OCI-M2 (cell line): ENCODE measurements at regions not wholly inside any gene's neighbourhood (a gene's known extent, or its start where the extent isn't known, plus 50 kb on each side); places are given as distances from the start of the nearest gene placed in this dataset.

ENCODE experiments used
- DNase-seq: peaks from one replicate; lab custom pipeline; 2025; ENCODE audit not compliant: unreplicated experiment; lab: John Stamatoyannopoulos, UW

DNA sequence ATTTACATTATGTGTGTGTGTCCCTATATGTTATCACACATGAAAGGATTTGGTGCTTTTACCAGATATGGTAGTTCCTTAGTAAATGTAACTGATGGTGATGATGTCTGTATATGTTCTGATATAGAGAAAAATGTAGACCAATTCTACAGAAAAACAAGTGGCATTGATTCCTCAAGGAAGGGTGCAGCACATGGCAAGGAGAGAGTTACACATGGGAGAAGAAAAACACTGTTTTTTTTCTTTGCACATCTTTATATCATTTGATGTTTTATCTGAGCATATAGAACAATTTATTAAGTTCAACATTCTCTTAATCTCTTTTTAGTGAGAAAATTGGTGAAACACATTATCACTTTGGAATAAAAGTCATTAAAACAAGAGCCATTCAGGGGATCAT, 535.0 kb upstream of the KLF4 start:
- no peak for DNase-seq

GRCh38 chr9:108022246-108022935, 532.8 kb upstream of the KLF4 start:
- no peak for DNase-seq

- DNase-seq = no peak
These were observed 531.6 kb upstream of the KLF4 start for GRCh38 chr9:108021096-108021710.

DNA sequence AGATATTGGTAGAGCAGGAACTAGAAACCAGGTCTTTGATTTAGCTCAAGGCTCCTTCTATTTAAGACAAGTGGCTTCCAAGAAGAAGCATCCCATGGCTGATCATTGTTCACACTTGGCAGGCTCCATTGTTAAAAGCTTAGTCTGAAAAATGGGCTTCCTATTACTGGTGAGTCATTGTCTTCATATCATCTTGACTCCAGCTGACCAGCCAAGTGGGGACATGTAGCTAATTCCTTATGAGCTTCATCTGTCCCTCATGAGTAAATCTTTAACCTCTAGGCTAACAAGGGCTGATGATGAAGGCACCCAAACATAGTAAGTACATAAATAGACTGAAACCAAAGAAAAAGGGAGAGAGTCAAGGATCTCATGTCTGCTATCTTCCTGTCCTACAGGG, 530.3 kb upstream of the KLF4 start:
- DNase-seq = no peak

GRCh38 chr9:108017671-108018070, 528.1 kb upstream of the KLF4 start:
- no peak for DNase-seq

DNA sequence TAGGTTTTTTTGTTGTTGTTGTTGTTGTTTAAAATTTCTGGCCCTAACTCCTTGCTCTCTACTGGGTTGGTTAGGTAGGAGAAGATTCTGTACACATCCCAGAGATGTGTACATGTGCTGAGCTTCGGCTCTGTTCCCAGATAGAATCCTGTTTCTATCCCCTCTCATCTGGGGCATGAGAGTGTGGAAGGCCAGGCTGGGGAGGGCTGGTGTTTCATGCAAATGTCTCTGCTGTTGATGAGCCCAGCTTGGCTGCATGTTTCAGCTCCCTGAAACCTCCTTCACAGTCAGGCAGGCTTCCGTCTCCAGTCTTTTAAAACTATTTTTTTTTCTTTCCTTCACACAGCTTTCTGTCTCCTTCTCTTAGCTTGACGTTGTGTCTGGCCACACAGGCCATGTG, 526.9 kb upstream of the KLF4 start:
- DNase-seq = no peak

DNA sequence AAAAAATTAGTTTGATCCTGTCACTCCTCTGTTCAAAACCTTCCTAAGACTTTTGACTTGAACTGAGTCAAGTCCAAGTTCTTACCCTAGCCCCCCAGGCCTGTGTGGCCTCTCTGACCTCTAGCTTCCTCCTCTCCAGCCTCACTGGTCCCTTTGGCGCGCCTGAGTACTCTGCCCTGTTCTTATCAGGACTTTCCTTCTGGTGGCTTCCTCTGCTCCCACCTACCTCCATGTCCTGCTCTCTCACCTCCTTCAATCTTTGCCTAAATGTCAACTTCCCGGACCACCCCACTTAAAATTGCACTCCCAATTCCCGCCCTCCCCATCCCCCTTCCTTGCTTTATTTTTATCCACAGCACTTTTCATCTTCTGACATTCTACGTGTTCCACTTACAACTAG, 526.1 kb upstream of the KLF4 start:
- DNase-seq = no peak

DNA sequence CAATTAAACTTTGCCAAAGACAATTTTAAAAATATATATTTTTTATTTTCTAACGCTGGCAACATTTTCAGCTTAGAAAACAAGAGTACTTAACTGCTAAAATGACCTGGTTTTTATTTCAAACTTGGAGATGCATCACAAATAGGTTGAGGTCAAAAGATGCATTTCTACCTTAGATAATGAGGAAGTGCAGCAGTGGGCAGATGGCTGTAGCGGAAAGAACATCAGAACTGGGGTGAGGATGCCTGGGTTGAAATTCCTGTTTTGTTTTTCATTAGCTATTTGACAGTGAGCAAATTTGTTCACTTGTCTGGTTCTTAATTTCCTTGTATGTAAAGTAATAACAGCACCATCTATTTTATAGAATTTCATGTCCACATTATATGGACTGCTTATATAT, 524.8 kb upstream of the KLF4 start:
- DNase-seq = no peak

DNA sequence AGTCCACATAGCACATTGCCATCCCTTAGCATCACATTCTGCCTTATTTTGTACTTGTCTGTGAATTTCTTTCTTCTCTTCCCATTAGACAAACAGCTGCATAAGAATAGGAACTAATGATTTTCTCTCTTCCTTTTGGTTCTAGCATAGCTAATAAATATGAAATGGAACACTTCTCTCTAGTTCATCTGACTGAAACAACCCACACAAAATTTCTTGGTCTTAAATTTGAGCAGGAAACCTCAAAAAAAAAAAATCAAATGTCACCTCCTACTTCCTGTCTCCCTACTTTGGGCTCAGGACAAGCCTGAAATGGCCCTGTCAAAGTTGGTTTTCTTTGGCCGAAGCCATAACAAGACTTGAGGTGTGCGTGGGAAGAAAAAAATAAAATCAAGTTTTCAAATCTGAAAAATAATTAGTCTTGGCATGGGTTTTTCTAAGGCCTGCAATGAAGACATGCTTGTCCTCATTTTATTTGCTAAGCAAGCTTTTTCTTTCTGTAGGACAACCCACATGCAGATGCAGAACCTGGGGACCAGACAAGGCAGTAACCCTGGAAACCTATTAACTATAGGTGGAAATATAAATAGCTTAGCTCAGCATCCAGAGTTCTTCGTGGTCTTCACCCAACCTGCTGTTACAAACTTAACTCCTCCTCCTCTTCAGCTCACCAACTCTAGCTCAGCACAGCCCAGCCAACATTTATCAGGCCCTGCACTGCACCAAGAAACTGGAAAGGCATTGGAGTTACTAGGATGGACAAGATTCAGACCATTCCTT, 523.5 kb upstream of the KLF4 start:
- DNase-seq = no peak

DNA sequence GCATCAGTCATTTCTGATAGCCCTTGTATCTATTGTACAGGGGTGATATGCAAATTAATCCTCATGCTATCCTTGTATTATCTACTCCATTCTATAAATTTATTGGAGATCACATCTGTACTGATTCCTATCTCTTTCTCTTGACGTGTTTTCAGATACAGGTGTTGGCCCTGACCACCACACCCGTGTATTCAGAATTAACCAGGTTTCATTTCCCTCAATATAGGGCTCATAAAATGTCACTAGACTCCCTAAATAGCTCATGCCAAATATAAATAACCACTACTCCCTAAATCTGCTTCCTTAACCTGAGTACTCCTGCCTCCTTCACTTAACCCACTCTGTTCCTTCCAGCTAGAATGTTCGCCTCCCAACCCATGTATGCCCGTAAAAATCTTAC, 522.8 kb upstream of the KLF4 start:
- no peak for DNase-seq

DNA sequence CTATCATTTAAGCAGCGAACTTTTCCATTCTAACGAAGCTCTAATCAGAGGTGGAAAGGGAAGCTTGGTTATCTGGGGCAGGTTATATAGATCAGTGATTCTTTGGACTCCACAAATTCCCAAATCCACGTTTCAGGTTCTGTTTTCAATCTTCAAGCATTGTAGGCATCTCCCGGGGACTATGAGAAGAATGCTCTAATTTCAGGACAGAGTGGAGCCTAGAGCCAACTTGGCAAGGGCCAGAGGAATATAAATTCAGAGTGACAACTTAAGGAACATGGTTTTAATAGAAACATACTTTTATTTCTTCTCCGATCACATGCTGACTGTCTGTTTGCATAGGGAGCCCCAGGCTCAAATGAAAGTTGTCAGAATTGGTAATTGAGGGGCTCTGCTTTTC, 514.0 kb upstream of the KLF4 start:
- DNase-seq = no peak

DNA sequence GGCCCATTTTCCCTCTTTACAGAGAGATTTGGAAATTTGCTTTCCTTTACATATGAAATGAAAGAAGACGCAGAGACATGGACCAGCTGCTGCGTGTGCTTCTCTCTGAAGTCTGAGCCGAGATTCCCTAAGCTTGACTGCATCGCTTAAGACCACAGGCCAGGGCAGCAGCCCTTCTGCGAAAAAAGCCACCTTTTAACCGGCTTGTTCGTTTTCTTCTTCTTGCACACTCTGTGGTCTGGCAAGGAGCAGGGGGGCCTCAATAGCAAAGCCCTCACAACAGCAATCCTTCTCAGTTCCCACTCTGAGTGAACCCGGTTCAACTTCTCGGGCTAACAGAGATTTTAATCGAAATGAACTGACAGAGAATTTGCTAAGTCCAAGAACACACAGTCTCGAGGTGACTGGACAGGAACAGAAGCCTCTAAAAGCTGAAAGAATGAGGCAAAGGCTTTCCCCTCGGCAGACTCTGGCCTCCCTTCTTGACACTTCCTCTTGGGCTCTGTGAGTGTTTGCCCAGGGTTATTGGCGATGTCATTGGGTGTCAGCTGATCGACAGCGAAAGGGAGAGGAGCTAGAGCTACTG, 512.9 kb upstream of the KLF4 start:
- DNase-seq = no peak

DNA sequence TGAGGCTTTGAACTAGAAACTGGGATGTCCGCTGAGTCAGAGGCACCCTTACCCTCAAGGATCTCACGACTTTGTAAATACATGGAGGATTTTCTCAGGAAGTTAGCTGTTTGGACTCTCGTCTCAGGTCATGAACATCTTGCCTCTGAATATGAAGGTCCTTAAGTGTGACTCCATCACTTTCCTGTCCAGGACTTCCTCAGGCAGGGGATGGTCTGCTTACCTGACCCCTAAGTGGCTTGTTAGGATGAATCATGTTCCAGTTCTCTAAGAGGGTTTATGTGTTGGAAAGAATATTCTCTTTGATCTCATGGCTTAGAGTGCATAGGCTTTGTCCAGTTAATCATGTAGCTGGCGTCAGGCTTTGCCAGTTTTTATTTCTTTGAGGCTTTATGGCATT, 511.7 kb upstream of the KLF4 start:
- no peak for DNase-seq

DNA sequence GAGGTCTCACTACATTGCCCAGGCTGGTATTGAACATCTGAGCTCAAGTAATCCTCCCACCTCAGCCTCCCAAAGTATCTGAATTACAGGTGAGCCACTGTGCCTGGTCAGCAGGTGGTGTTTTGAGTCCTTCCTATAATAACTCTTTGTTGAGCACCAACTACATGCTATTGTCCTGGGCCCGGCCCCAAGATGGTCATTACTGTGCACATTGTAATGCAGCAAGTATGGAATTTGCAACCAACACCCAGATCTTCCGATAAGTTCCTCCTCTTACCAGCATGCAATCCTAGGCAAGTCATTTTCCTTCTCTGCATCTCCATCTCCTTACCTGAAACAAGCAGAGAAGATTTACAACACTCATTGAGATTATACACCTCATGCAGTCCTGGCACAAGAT, 510.3 kb upstream of the KLF4 start:
- no peak for DNase-seq

GRCh38 chr9:107999011-107999410, 509.4 kb upstream of the KLF4 start:
- no peak for DNase-seq

DNA sequence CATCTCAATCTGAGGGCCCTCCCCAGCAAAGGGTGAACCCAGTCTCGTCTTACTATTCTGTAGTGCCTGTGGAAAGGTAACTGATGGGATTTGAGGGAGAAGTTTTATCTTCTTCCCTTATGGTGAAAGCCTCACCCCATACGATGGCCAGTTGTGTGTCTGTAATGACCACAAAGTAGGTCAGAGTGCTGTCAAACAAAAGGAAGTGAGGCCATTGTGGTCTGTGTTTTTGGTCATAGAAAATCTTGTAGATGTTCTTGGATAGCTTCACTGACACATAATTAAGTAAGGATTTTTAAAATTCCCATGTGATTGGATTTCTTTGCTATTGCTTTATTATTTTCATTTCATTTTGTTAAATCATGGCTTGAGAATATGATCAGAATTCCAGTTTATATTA, 505.1 kb upstream of the KLF4 start:
- DNase-seq = no peak

DNA sequence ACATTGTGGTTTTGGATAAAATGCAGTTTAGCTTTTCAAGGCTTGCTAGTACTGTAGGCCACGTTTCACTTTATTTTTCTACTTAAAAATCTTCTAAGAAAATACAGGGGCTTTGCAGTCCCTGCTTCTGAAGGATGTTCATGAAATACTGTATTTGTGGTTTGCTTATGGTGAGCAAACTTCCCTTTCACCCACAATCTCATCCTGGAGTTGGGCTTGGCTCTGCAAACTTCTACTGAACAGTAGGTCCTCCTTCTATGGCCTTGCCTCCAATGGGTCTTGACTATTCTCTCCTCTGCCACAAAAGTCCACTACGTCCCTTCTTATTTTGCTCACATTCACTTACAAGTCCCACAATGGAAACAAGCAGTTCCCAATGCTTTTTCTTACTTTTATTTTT, 502.7 kb upstream of the KLF4 start:
- DNase-seq = no peak

GRCh38 chr9:107991581-107991980, 502.0 kb upstream of the KLF4 start:
- DNase-seq = no peak

DNA sequence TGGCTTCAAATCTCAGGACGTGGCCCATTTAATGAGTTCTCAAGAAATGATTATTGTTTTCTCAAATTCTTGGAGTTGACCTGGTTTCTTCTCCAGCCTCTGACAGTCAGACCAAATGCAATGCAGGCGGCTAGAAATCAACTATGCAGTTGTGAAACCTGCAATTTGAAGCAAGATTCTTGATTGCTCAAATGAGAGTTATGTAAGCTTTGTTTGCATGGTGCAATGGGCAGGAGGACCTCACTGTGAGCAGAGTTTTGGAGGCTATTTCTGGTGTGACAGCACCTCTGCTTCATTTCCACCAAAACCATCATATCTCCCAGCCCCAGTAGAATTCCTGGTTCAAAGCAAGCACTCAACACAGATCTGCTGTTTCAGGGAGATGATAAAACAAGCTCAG, 500.0 kb upstream of the KLF4 start:
- no peak for DNase-seq

- DNase-seq = no peak
These were observed 499.5 kb upstream of the KLF4 start for GRCh38 chr9:107989099-107989498.

- DNase-seq = no peak
These were observed 495.4 kb upstream of the KLF4 start for GRCh38 chr9:107984956-107985355.

DNA sequence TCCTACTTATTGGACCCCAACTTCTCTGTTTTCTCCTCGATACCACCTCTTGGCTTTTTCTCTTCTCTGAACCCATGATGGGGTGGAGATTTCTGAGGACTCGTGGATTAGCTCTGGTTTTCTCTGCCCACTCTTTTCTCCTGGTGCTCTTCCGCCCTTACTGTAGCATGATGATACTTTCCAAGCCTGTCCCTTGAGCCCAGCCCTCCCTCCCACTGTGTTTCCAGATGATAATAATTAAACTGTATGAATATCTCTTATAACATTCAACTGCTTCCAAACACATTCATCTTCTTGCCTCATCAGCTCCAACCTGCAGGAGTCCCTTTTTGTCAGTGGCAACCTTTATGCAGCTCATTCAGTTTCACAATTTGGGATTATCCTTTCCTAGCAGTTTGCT, 494.2 kb upstream of the KLF4 start:
- DNase-seq = no peak
